ENCODE measurements at regions not wholly inside any gene's neighbourhood (a gene's known extent, or its start where the extent isn't known, plus 50 kb on each side); places are given as distances from the start of the nearest gene placed in this dataset.
"Not testable (repeated sequence)": the region's sequence is repeated elsewhere in the genome, so short reads cannot be mapped to it uniquely, and the experiment has no call there.

GRCh38 chr13:57784633-57785032 lies 153.1 kb downstream of the PCDH17 start:
- no peak for DNase-seq

GRCh38 chr13:57787058-57787791 lies 155.7 kb downstream of the PCDH17 start:
- DNase-seq, result no peak

GRCh38 chr13:57799624-57800023 lies 168.1 kb downstream of the PCDH17 start:
- DNase-seq, result no peak

GRCh38 chr13:57813651-57814050 lies 182.1 kb downstream of the PCDH17 start:
- DNase-seq, result no peak

- no peak for DNase-seq
These were observed 184.1 kb downstream of the PCDH17 start for GRCh38 chr13:57815600-57815999.

- DNase-seq, result no peak
These were observed 189.4 kb downstream of the PCDH17 start for GRCh38 chr13:57820924-57821323.

GRCh38 chr13:57823704-57824103 lies 192.2 kb downstream of the PCDH17 start:
- DNase-seq, result no peak

- DNase-seq, result no peak
These were observed 192.6 kb downstream of the PCDH17 start for GRCh38 chr13:57824121-57824520.

- no peak for DNase-seq
These were observed 193.5 kb downstream of the PCDH17 start for GRCh38 chr13:57825066-57825465.

- no peak for DNase-seq
These were observed 198.0 kb downstream of the PCDH17 start for GRCh38 chr13:57829496-57829895.

GRCh38 chr13:57832187-57832586 lies 200.6 kb downstream of the PCDH17 start:
- no peak for DNase-seq

GRCh38 chr13:57837801-57838200 lies 206.3 kb downstream of the PCDH17 start:
- DNase-seq, result no peak

- no peak for DNase-seq
These were observed 212.0 kb downstream of the PCDH17 start for GRCh38 chr13:57843521-57843920.

- no peak for DNase-seq
These were observed 215.1 kb downstream of the PCDH17 start for GRCh38 chr13:57846600-57847173.

- peak; percentile 0 for DNase-seq
These were observed 226.4 kb downstream of the PCDH17 start for GRCh38 chr13:57857945-57858344.

GRCh38 chr13:57858376-57858775 lies 226.8 kb downstream of the PCDH17 start:
- DNase-seq, result no peak

GRCh38 chr13:57862879-57863278 lies 231.3 kb downstream of the PCDH17 start:
- no peak for DNase-seq

- no peak for DNase-seq
These were observed 234.2 kb downstream of the PCDH17 start for GRCh38 chr13:57865600-57866294.

GRCh38 chr13:57874530-57874929 lies 243.0 kb downstream of the PCDH17 start:
- DNase-seq, result no peak

- no peak for DNase-seq
These were observed 246.1 kb downstream of the PCDH17 start for GRCh38 chr13:57877601-57878000.

- DNase-seq, result no peak
These were observed 246.7 kb downstream of the PCDH17 start for GRCh38 chr13:57878291-57878690.

- no peak for DNase-seq
These were observed 265.7 kb downstream of the PCDH17 start for GRCh38 chr13:57897225-57897624.

- DNase-seq, result no peak
These were observed 267.6 kb downstream of the PCDH17 start for GRCh38 chr13:57899096-57899495.

GRCh38 chr13:57909833-57910232 lies 278.3 kb downstream of the PCDH17 start:
- DNase-seq, result not testable (repeated sequence)

Measured in hindlimb muscle (tissue), 1 donor.